Fibroblast of skin of scalp (primary cell): ENCODE measurements at regions not wholly inside any gene's neighbourhood (a gene's known extent, or its start where the extent isn't known, plus 50 kb on each side); places are given as distances from the start of the nearest gene placed in this dataset.
"Not testable (repeated sequence)": the region's sequence is repeated elsewhere in the genome, so short reads cannot be mapped to it uniquely, and the experiment has no call there.

Experiments used
- DNase-seq: peaks from one replicate; pipeline ENCODE4 v3.0.0-alpha.2; 2013

GRCh38 chr16:52386694-52387093 is 160.2 kb downstream of the TOX3 start:
- DNase-seq, result no peak

DNA sequence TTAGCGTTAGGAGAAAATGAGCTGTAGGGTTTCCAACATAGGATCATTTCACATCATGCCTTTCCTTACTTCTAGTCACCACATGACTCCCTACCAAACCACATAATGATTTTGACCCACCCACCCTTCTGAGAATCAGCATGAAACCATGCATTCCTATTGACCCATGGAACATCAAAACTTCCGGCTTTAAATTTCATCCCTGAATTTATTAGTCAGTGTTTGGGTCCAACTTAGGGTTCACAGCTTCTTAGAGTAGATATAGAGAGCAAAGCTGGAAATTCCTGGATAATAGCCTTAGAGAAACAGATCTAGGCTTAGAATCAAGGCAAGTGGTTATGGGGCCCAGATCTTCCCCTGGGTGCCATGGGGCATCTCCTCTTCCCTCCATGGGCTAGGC is 162.6 kb downstream of the TOX3 start:
- DNase-seq, result no peak

DNA sequence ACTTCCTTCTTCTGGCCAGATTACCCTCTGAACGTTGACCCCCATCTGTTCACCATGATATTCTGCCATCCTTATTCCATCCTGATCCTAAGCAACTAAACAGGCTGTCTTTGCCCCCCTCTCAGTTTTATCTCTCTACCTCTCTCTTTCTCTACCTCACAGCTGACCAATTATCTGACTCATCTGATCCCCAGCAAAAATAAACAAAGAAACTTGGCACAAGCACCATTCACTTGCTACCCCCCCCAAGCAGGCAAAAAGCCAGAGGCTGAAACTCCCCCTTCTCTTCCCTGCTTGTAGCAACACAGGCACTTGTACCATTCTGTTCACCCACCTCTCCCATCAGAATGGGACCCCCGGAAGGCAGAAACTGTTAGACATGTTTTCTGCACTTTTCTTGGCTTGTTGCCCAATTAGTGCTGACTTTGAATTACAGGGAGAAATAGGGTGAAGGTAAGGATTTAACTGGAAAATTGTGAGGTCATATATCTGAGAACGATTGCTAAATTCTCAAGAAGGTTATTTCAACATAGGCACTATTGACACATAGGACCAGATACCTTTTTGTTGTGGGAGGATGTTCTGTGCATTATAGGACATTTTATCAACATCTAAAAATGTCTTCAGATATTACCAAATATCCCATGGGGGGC is 163.2 kb downstream of the TOX3 start:
- DNase-seq, result no peak

- DNase-seq, result no peak
These were observed 163.8 kb downstream of the TOX3 start for GRCh38 chr16:52383119-52383518.

- no peak for DNase-seq
These were observed 167.4 kb downstream of the TOX3 start for GRCh38 chr16:52379551-52379950.

GRCh38 chr16:52376676-52377280 is 170.2 kb downstream of the TOX3 start:
- no peak for DNase-seq

DNA sequence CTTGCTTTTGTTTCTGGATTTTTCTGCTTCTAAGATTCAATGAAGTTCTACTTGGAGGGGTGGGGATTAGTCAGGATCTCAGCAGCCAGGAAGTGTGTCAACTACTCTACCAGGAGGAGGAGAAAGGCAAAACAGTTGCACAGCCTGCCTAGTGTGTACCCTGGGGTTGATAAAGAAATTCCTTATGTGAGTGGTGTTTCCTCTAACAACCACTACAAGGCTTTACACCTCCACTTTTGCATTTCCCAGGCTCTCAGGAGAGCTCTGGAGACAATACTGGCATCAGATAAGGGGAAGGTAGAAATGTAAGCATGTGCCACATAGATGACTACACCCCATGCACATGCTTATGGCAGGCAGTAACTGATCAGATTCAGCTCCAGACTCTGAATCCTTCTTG is 174.6 kb downstream of the TOX3 start:
- DNase-seq, result no peak

GRCh38 chr16:52368859-52369258 is 178.1 kb downstream of the TOX3 start:
- no peak for DNase-seq

- DNase-seq, result no peak
These were observed 179.1 kb downstream of the TOX3 start for GRCh38 chr16:52367821-52368220.

DNA sequence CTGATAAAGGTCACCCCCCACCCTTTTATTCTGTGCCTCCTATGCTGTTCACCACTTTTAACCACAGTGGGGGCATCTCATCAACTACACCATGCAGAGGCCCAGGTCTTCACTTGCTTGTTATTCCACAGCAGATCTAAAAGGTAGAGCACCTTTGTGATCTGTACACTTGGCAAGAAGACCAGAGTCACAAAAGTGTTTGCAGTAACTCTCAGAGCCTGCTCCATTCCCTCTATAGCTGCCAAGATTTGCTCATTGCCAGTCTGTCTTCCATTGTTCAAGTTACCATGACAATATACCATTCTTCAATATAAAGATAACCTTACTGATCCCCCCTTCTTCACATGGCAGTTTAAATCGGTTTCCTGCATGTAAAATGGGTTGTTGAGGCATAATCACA is 180.0 kb downstream of the TOX3 start:
- DNase-seq, result no peak

DNA sequence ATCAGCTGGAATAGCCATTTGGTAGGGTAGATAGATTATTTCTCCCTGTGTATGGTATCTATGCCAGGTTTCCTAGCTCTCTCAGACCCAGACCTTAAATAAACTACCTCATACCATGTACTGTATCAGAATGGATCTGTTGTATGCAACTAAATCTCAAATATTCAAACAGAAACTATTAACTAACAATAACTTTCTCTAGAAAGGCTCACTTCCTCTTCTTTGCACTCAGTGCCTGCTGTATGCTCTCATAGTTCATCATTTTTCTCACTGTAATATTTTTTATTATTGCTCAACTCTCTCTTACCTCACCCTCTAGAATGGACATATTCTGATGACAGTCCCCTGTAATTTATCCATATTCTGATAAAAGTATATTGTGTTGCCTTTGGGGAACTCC is 182.4 kb downstream of the TOX3 start:
- DNase-seq, result no peak

GRCh38 chr16:52363082-52363481 is 183.9 kb downstream of the TOX3 start:
- no peak for DNase-seq

- DNase-seq, result no peak
These were observed 189.2 kb downstream of the TOX3 start for GRCh38 chr16:52357711-52358110.

DNA sequence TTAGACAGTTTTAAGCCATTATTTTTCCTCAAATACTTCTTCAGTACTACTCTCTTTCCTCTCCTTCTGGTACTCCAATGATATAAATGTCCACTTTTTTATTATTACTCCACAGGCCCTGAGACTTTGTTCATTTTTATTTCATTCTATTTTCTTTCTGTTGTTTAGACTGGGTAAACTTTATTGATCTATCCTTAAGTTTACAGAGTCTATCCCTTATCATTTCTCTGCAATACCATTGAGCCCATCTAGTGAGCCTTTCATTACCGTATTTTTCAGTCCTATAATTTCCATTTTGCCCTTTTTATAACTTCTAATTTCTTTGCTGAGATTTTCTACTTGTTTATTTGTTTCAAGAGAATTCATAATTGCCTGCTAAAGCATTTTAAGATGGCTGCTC is 193.7 kb downstream of the TOX3 start:
- DNase-seq, result no peak

DNA sequence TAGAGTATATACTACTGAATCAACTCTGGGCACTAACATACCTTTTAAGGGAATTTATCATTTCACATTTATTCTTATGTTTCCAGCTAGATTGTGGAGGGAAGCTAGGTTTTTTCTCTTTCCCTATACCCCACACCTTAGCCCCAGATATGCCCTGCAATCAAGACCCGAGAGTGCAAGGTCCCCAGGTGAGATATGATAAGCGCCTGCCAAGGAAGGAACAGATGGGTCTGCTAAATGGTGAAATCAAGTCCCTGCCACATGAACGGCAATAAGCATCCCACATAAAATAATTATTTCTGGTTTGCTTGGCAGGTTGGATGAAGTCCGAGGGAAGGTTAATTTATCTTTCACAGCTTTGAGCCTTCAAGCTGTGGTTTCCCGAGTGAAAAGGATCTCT is 195.5 kb downstream of the TOX3 start:
- no peak for DNase-seq

DNA sequence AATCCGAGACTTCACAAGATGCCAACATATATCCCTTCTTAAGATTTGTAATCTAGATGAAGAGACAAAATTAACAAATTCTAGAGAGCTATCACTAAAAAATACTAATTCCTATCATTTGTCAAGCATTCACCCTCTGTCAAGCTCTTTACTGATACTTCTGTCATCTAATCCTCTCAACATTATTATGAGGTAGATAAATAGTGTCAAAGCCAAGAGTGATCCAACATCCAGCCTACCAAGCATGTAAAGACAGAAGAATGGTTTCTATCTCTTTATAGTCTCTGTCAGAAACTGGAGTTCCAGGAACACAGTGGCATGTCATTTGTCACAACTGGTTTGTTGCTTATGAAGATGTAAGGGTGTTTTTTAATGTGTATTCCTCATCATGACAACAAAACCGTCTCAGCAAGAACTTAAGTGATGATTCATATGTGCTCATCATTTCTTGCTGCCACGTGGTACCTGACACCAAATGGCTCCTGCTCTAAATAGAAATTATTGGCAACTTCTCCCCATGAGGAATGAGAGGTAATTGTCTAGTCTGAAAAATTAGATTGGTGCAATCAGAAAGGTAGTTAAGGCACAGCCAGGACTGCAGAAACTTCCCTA is 196.8 kb downstream of the TOX3 start:
- no peak for DNase-seq

- no peak for DNase-seq
These were observed 200.2 kb downstream of the TOX3 start for GRCh38 chr16:52346709-52347108.

DNA sequence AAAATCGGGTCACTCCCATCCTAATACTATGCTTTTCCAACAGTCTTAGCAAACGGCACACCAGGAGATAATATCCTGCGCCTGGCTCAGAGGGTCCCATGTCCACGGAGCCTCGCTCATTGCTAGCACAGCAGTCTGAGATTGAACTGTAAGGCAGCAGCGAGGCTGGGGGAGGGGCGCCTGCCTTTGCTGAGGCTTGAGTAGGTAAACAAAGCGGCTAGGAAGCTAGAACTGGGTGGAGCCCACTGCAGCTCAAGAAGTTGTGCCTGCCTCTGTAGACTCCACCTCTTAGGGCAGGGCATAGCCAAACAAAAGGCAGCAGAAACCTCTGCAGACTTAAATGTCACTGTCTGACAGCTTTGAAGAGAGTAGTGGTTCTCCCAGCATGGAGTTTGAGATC is 213.3 kb downstream of the TOX3 start:
- not testable (repeated sequence) for DNase-seq

GRCh38 chr16:52320930-52321439 is 226.0 kb downstream of the TOX3 start:
- DNase-seq, result no peak

DNA sequence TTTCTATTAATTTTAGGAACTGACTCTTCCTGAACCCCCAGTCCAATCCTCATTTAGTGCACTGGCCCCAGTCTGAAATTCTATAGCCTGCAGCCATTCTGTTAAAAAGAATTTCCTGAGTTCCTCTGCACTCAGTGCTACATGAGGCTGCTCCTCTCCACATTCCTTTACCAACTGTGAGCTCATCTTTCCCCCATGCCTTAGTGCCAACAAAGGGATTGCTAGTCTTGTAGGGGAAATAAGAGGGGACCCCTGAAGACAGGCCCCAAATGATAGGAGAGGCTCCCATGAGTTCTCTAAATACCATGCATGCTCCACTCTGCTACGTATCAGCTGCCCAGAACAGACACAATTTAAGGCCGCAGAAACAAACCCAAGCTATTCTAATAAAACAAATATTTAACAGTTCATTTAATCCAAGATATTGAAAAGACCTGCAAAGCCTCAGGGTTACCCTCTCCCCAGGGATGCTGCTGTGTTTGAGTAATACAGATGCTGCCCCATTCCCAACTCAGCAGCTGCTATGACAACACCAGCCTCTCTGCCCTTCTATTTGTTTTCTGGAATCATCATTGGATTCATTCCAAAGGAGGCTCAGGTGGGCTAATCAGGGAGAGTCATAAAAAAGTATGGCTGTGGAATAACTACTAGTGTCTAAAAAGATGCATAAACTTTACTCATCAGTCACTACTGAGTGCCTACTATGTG is 228.5 kb downstream of the TOX3 start:
- DNase-seq, result no peak

DNA sequence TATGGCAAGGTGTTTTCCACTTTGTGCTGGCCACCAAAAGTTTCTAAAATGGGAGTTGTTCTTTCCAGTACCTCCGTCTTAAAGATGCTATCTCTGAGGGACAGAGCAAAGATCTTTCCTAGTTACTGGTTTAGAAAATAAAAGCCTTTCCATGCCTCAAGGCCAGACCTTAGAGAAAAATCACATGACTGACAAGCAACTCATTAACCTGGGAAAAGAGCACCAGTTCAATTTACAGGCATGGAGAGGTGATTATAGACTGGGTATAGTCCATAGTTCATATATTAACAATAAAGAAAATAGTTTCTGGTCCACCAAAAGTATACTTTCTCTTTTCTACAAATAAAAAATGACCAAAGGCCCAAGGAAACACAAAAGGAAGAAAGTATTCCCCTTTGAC is 230.7 kb downstream of the TOX3 start:
- no peak for DNase-seq

DNA sequence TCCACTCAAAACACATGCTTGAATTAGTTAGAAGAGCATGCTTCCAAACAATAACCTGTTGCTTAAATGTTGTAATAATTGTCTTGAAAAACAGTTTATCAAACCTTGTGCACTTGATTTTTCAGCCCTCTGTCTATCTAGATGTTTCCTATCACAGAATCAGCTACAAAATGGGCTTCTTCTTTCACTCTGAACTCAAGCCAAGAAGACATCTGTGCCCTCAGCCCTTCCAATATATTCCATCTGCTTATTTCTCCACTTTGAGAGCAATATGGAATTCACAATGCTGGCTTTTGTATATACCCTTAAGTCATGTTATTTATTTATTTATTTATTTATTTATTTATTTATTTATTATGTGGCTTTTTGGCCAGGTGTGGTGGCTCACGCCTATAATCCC is 234.2 kb downstream of the TOX3 start:
- DNase-seq, result no peak
